ENCODE measurements at regions not wholly inside any gene's neighbourhood (a gene's known extent, or its start where the extent isn't known, plus 50 kb on each side); places are given as distances from the start of the nearest gene placed in this dataset.

- no peak for DNase-seq (ENCODE audit: low read depth)
- no peak overlapping the region for H3K4me3 ChIP-seq (replicated peaks; ENCODE audit: low read depth, low read length)
- TF ChIP-seq, protein P1, sequence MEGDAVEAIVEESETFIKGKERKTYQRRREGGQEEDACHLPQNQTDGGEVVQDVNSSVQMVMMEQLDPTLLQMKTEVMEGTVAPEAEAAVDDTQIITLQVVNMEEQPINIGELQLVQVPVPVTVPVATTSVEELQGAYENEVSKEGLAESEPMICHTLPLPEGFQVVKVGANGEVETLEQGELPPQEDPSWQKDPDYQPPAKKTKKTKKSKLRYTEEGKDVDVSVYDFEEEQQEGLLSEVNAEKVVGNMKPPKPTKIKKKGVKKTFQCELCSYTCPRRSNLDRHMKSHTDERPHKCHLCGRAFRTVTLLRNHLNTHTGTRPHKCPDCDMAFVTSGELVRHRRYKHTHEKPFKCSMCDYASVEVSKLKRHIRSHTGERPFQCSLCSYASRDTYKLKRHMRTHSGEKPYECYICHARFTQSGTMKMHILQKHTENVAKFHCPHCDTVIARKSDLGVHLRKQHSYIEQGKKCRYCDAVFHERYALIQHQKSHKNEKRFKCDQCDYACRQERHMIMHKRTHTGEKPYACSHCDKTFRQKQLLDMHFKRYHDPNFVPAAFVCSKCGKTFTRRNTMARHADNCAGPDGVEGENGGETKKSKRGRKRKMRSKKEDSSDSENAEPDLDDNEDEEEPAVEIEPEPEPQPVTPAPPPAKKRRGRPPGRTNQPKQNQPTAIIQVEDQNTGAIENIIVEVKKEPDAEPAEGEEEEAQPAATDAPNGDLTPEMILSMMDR (IDR thresholded peaks at IDR 0.05; ENCODE audit: low read length, missing control alignments) = no peak
Measured at GRCh38 chr5:159419576-159419975, 89.3 kb upstream of the IL12B start.

DNA sequence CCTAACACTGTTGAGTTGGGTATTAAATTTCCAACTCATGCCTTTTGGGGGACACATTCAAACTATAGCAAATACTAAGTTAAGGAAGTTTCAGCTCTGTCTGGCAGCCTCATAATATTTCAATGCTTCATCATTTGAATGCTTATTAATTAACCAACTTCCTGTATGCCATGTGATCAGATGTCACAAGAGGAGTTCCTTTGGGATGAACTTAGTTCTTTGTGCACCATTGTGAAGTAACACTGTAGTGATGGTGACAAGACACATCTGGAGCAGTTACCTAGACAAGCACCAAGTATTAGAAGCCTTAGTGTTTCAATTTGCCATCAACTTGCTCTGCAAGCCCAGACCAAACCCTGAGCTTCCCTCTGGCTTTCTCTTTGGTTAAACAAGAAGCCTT, 90.7 kb upstream of the IL12B start:
- TF ChIP-seq, protein P1 (IDR thresholded peaks at IDR 0.05; ENCODE audit: low read length, missing control alignments) = no peak
- DNase-seq (ENCODE audit: low read depth) = no peak
- H3K4me3 ChIP-seq (replicated peaks; ENCODE audit: low read depth, low read length) = no peak overlapping the region

GRCh38 chr5:159422361-159422760, 92.1 kb upstream of the IL12B start:
- TF ChIP-seq, protein P1 (IDR thresholded peaks at IDR 0.05; ENCODE audit: low read length, missing control alignments) = no peak
- H3K4me3 ChIP-seq (replicated peaks; ENCODE audit: low read depth, low read length) = no peak overlapping the region
- peak; percentile 18 for DNase-seq (ENCODE audit: low read depth)

DNA sequence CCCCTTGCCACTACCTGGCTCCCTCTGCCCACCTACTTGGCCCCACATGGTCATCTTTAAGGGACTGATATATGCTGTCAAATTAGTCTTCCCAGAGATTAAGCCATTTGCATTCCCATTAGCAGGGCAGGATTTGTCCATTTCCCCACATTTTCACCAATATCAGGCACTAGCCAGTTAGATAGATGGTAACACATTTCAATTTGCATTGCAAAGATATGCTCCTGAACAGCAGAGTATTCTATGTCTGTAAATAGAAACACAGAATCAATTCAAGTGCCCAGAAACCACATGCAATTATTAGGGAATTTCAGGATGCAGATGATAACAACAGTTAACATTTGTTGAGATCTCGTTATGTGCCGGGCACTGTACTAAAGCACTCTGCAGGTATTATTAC, 92.6 kb upstream of the IL12B start:
- TF ChIP-seq, protein P1 (IDR thresholded peaks at IDR 0.05; ENCODE audit: low read length, missing control alignments) = no peak
- no peak for DNase-seq (ENCODE audit: low read depth)
- H3K4me3 ChIP-seq (replicated peaks; ENCODE audit: low read depth, low read length) = no peak overlapping the region

- TF ChIP-seq, protein P1 (IDR thresholded peaks at IDR 0.05; ENCODE audit: low read length, missing control alignments) = no peak
- no peak overlapping the region for H3K4me3 ChIP-seq (replicated peaks; ENCODE audit: low read depth, low read length)
- no peak for DNase-seq (ENCODE audit: low read depth)
Measured at GRCh38 chr5:159424123-159424522, 93.8 kb upstream of the IL12B start.

GRCh38 chr5:159426694-159427093, 96.4 kb upstream of the IL12B start:
- no peak for DNase-seq (ENCODE audit: low read depth)
- TF ChIP-seq, protein P1 (IDR thresholded peaks at IDR 0.05; ENCODE audit: low read length, missing control alignments) = no peak
- H3K4me3 ChIP-seq (replicated peaks; ENCODE audit: low read depth, low read length) = no peak overlapping the region

DNA sequence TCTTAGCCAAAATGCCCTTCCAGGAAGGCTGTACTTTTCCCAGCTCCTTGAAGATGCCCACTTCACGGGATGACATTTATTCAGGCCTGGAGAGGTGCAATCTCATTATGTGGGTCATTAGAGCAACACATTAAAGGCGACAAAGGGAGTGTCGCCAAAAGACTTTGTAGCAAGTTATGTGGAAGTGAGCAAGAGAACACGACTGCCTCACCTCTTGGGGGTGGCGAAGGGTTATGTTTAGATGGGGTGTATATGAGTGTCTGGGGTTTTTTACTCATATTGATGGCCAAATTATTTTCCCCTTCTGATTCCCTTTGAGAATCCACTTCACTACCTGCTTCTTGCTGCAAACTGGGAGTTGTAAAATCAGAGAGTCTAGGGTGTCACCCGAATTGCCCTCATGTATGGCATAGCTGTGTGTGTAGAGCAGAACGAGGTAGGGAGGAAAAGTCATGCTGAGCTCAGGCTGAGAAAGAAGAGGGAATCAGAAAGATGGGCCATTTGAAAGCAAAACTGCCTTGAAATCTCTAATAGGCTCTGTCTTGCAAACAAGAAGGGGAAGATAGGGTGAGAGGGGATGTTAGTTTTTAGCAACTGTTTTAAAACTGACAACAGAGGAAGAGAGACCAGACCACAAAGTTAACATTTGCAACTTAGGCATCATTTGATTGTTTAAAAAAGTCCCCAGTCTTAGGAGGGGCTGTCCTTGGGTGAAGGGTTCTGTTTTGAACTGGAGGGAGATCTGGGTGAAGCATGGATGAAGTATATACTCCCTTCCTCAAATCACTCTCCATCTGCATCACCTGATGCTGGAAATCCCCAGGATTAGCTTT, 97.1 kb upstream of the IL12B start:
- no peak for DNase-seq (ENCODE audit: low read depth)
- H3K4me3 ChIP-seq (replicated peaks; ENCODE audit: low read depth, low read length) = no peak overlapping the region
- TF ChIP-seq, protein P1 (IDR thresholded peaks at IDR 0.05; ENCODE audit: low read length, missing control alignments) = no peak
